ENCODE measurements at regions not wholly inside any gene's neighbourhood (a gene's known extent, or its start where the extent isn't known, plus 50 kb on each side); places are given as distances from the start of the nearest gene placed in this dataset.

DNA sequence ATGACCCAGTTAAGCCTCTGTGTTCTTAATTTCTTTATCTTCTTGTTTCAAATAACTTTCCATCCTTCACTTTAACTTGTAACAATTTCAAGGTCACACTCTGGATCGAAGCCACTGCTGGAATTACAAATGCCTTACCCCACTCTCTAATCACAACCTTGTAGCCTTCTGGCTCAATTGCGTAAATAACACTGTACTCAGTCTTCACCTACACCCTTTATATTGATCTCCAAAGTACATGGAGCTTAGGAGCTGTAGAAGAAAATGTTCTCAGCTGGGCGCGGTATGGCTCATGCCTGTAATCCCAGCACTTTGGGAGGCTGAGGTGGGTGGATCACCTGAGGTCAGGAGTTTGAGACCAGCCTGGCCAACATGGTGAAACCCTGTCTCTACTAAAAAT, 164.3 kb upstream of the NPSR1 start:
- H3K18ac ChIP-seq (ENCODE audit: extremely low read depth, low read length) = no peak overlapping the region
- no peaks in the 10 kb centered on the region for H3K27me3 ChIP-seq (replicated peaks in 1 of 4; ENCODE audit: control insufficient read depth in 3 of 4, extremely low read depth in 1 of 4, insufficient read depth in 3 of 4, low read length in 3 of 4)
- H3K14ac ChIP-seq (ENCODE audit: insufficient read length) = no peak overlapping the region
- no peak overlapping the region for H2BK15ac ChIP-seq (ENCODE audit: low read length)
- H3K4ac ChIP-seq (replicated peaks; ENCODE audit: insufficient read length, low read depth, low read length) = no peak overlapping the region
- H4K91ac ChIP-seq (replicated peaks; ENCODE audit: insufficient read length, low read length) = no peak overlapping the region
- H4K8ac ChIP-seq (ENCODE audit: extremely low read depth, insufficient read depth, low read length) = no peak overlapping the region
- ChIA-PET POLR2A (ENCODE audit: partially characterized antibody) (no interaction called here), CTCF (ENCODE audit: partially characterized antibody) (no interaction called here)
- WGBS, 2 experiments (ENCODE audit: extremely low coverage in 1 of 2, insufficient coverage in 1 of 2, insufficient read length in 1 of 2, insufficient replicate concordance in 2 of 2, low coverage in 1 of 2, low lambda C conversion rate in 2 of 2, missing lambda C conversion rate in 1 of 2) = 88% methylated on average over 4 of the region's 4 CpGs; no CpG with 5 or more reads in 1 of the 2 experiments
- H3K9me3 ChIP-seq (ENCODE audit: insufficient read depth in 2 of 2, low read depth in 1 of 2, low read length in 1 of 2) = no peaks in the 10 kb centered on the region
- no peak for DNase-seq (ENCODE audit: low read depth in 1 of 2, low spot score in 2 of 2)
- no peak for FAIRE-seq
- peaks cover 0 to 7% (median 2%) of the 10 kb centered on the region in 4 experiments; a peak in 2 of 7 replicates for H3K4me1 ChIP-seq (replicated peaks in 1 of 4; ENCODE audit: control insufficient read depth in 3 of 4, insufficient read depth in 4 of 4, low read length in 3 of 4)
- H3K23me2 ChIP-seq (ENCODE audit: low read depth, low read length) = no peaks in the 10 kb centered on the region
- H3K79me2 ChIP-seq (ENCODE audit: control insufficient read depth in 1 of 2, insufficient read depth in 2 of 2, low read length in 2 of 2) = no peaks in the 10 kb centered on the region
- H2BK5ac ChIP-seq (ENCODE audit: low read depth, low read length) = no peak overlapping the region
- no peak overlapping the region for H2AFZ ChIP-seq (ENCODE audit: low read length)
- H3K4me3 ChIP-seq (ENCODE audit: extremely low read depth in 1 of 4, insufficient read depth in 2 of 4, low read depth in 3 of 4, low read length in 4 of 4) = no peak overlapping the region
- no peaks in the 10 kb centered on the region for H3K36me3 ChIP-seq (ENCODE audit: control insufficient read depth in 2 of 4, insufficient read depth in 4 of 4, low read length in 3 of 4)
- no peaks in the 10 kb centered on the region for H3K79me1 ChIP-seq (ENCODE audit: low read depth, low read length)
- no peak overlapping the region for H2BK12ac ChIP-seq (ENCODE audit: low read depth, low read length)
- H4K5ac ChIP-seq (ENCODE audit: insufficient read length, low read depth, low read length) = no peak overlapping the region
- H3K9ac ChIP-seq (replicated peaks in 1 of 4; ENCODE audit: extremely low read depth in 1 of 4, low read depth in 3 of 4, low read length in 3 of 4) = no peak overlapping the region
- H3K23ac ChIP-seq (ENCODE audit: insufficient read length) = no peak overlapping the region
- H3K4me2 ChIP-seq (ENCODE audit: insufficient read depth in 1 of 2, low read depth in 2 of 2, low read length in 2 of 2) = no peak overlapping the region
- H3K27ac ChIP-seq (ENCODE audit: low read depth, low read length) = no peak overlapping the region
- no peak overlapping the region for H2BK120ac ChIP-seq (replicated peaks; ENCODE audit: low read depth, low read length)
- no peak overlapping the region for H3K56ac ChIP-seq (replicated peaks; ENCODE audit: insufficient read length, low read depth, low read length)
- no peak overlapping the region for H2BK20ac ChIP-seq (ENCODE audit: low read length)
- H4K20me1 ChIP-seq (replicated peaks in 1 of 2; ENCODE audit: control insufficient read depth in 1 of 2, insufficient read depth in 2 of 2, low read length in 2 of 2) = no peaks in the 10 kb centered on the region
- H2AK5ac ChIP-seq (ENCODE audit: low read depth, low read length) = no peak overlapping the region
- TF ChIP-seq CHD1 (IDR thresholded peaks at IDR 0.05; ENCODE audit: low read depth, low read length) (no peak), JUND (IDR thresholded peaks at IDR 0.05; ENCODE audit: low read length) (no peak)
- TF ChIP-seq, protein P1, sequence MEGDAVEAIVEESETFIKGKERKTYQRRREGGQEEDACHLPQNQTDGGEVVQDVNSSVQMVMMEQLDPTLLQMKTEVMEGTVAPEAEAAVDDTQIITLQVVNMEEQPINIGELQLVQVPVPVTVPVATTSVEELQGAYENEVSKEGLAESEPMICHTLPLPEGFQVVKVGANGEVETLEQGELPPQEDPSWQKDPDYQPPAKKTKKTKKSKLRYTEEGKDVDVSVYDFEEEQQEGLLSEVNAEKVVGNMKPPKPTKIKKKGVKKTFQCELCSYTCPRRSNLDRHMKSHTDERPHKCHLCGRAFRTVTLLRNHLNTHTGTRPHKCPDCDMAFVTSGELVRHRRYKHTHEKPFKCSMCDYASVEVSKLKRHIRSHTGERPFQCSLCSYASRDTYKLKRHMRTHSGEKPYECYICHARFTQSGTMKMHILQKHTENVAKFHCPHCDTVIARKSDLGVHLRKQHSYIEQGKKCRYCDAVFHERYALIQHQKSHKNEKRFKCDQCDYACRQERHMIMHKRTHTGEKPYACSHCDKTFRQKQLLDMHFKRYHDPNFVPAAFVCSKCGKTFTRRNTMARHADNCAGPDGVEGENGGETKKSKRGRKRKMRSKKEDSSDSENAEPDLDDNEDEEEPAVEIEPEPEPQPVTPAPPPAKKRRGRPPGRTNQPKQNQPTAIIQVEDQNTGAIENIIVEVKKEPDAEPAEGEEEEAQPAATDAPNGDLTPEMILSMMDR (IDR thresholded peaks at IDR 0.05; ENCODE audit: control extremely low read depth in 1 of 3, insufficient read depth in 1 of 3, low read depth in 1 of 3, low read length in 3 of 3) = no peak

All from H1 (cell line).